ENCODE measurements at regions not wholly inside any gene's neighbourhood (a gene's known extent, or its start where the extent isn't known, plus 50 kb on each side); places are given as distances from the start of the nearest gene placed in this dataset.

DNA sequence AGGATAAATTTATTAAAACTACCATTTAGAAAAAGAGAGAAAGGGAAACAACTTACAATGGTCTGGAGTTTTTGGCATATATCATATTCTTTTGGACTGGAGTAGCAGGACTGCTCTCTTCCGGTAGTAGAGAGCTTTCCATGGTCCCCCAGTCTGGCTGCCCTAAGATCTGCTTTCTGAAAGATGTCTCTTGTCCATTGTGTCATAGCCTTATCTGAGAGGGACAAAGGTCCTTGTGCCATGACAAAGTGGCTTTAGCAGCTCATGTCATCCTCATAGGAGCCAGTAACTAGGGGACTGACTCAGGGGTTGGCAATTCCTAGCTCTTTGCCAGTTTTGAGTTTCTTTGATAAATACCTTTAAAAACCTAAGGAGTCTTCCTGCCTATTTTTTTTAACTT, 505.5 kb upstream of the ZEB2 start:
- Histone ChIP-seq H3K36me3 (ENCODE audit: control insufficient read depth, insufficient read depth, low read length) (no peaks in the 10 kb centered on the region), H3K27me3 (ENCODE audit: control insufficient read depth, insufficient read depth, low read length) (no peaks in the 10 kb centered on the region), H3K9me3 (ENCODE audit: control insufficient read depth, insufficient read depth, low read length) (no peaks in the 10 kb centered on the region), H3K4me3 (ENCODE audit: low read depth, low read length) (no peak overlapping the region), H3K4me1 (ENCODE audit: control insufficient read depth, insufficient read depth, low read length) (no peaks in the 10 kb centered on the region), H3K27ac (ENCODE audit: low read depth, low read length) (no peak overlapping the region)
- DNase-seq (ENCODE audit: low read depth in 4 of 6, low spot score in 6 of 6), result no peak
- 100% methylated on average over 1 of the region's 1 CpG for WGBS (ENCODE audit: insufficient coverage)

DNA sequence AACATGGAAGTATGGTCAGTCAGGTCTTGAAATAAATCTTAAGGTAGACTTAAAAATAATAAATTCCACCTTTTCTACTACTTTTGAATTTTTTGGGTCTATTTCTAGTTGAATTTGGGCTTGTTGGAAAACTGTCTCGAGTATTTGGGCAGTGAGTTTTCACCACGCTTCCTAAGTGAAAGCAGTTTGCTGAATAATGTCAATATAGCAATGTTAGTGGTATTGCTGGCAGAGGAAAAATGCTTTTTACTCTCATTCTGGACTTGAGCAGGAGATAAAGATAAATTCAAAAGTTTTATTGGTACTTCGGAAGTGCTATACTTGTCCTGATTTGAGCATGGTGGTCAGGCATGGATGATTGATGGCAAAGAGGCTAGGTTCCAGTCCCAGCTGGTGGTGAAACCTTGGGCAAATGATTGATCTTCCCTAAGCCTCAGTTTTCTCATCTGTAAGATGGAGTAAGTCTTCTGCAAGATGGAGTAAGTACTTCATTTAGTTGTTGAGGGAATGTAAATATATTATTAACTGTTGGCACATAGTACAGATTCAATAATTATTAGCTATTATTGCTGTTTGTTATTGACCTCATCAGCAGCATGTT, 503.5 kb upstream of the ZEB2 start:
- H3K27ac ChIP-seq (ENCODE audit: low read depth, low read length), result no peak overlapping the region

DNA sequence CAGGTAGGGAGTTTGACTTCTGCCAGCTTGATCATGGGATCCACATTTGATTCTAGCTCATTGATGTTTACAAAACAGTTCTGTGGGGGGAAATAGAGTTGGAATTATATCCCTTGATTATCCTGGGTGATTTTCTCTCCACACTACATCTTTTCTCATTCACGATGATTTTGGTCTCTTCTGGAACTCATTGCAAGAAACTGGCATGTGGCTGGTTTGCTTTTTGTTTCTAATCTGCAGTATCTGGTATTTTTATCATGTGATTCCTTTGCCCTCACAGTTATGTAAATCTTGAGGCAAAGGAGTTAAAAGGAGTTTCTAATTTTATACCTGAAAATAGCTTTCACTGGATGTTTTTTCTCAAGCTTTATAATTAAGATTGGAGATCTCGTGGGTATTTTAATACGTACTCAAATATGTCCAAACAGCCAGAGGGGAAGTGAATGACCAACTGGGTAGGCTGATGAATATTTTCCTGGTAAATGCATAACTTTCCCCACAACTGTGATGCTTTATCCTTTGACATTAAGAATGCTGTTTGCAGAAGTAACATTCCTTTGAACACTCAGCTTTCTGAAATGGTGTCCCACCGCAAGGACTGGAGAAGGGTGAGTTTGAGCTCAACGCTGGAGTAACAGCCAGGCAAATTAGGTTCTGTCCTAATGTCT, 502.9 kb upstream of the ZEB2 start:
- Histone ChIP-seq H3K36me3 (ENCODE audit: control insufficient read depth, insufficient read depth, low read length) (no peaks in the 10 kb centered on the region), H3K27ac (ENCODE audit: low read depth, low read length) (no peak overlapping the region), H3K4me3 (ENCODE audit: low read depth, low read length) (no peak overlapping the region), H3K27me3 (ENCODE audit: control insufficient read depth, insufficient read depth, low read length) (no peaks in the 10 kb centered on the region), H3K9me3 (ENCODE audit: control insufficient read depth, insufficient read depth, low read length) (no peaks in the 10 kb centered on the region), H3K4me1 (ENCODE audit: control insufficient read depth, insufficient read depth, low read length) (no peaks in the 10 kb centered on the region)
- no CpG with 5 or more reads among the region's 5 CpGs for WGBS (ENCODE audit: insufficient coverage)
- DNase-seq (ENCODE audit: low read depth in 4 of 6, low spot score in 6 of 6), result no peak

More for the DNA sequence above, 503.5 kb upstream of the ZEB2 start:
- WGBS (ENCODE audit: insufficient coverage), result 92% methylated on average over 3 of the region's 3 CpGs
- no peaks in the 10 kb centered on the region for H3K27me3 ChIP-seq (ENCODE audit: control insufficient read depth, insufficient read depth, low read length)
- H3K9me3 ChIP-seq (ENCODE audit: control insufficient read depth, insufficient read depth, low read length), result no peaks in the 10 kb centered on the region
- no peak for DNase-seq (ENCODE audit: low read depth in 4 of 6, low spot score in 6 of 6)
- no peaks in the 10 kb centered on the region for H3K36me3 ChIP-seq (ENCODE audit: control insufficient read depth, insufficient read depth, low read length)
- no peaks in the 10 kb centered on the region for H3K4me1 ChIP-seq (ENCODE audit: control insufficient read depth, insufficient read depth, low read length)
- H3K4me3 ChIP-seq (ENCODE audit: low read depth, low read length), result no peak overlapping the region

DNA sequence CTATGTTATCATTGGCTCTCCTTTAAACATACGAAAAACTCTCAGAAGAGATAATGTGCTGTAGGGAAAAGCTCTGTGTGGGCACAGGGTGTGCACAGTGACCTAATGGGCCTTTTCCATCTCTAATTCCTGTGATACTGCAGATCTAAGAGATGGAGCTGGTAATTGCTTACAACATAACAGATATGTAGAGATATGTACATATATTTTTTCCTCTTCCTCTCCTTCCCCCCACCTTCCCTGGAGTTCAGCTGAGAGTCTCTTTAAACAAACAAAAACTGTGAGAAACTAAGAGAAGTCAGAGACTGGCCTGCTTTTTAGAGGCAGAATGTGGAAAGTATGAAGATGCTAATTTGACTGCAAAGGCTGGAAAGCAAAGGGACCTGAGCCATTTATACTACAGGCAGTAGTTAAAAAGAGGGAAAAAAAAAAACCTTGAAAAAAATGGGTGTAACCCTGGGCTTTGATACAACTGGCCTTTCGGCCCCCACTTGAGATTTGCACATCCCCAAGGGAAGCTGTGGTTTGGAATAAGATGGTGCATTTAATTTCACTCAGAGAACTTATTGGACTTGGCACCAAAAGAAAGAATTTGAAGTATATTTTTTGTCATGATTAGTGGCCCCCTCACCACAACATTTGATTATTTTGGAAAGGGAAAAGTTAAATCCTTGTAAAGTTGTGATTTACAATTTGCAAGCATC, 502.2 kb upstream of the ZEB2 start:
- H3K36me3 ChIP-seq (ENCODE audit: control insufficient read depth, insufficient read depth, low read length), result no peaks in the 10 kb centered on the region
- peak in 1 of 6 donors; percentile 16 for DNase-seq (ENCODE audit: low read depth in 4 of 6, low spot score in 6 of 6)
- no peaks in the 10 kb centered on the region for H3K9me3 ChIP-seq (ENCODE audit: control insufficient read depth, insufficient read depth, low read length)
- no peak overlapping the region for H3K4me3 ChIP-seq (ENCODE audit: low read depth, low read length)
- WGBS (ENCODE audit: insufficient coverage), result no CpG with 5 or more reads among the region's 2 CpGs
- H3K27ac ChIP-seq (ENCODE audit: low read depth, low read length), result no peak overlapping the region
- H3K27me3 ChIP-seq (ENCODE audit: control insufficient read depth, insufficient read depth, low read length), result no peaks in the 10 kb centered on the region
- H3K4me1 ChIP-seq (ENCODE audit: control insufficient read depth, insufficient read depth, low read length), result no peaks in the 10 kb centered on the region

- Histone ChIP-seq H3K27me3 (ENCODE audit: control insufficient read depth, insufficient read depth, low read length) (no peaks in the 10 kb centered on the region), H3K36me3 (ENCODE audit: control insufficient read depth, insufficient read depth, low read length) (no peaks in the 10 kb centered on the region), H3K4me1 (ENCODE audit: control insufficient read depth, insufficient read depth, low read length) (no peaks in the 10 kb centered on the region), H3K9me3 (ENCODE audit: control insufficient read depth, insufficient read depth, low read length) (no peaks in the 10 kb centered on the region), H3K27ac (ENCODE audit: low read depth, low read length) (no peak overlapping the region), H3K4me3 (ENCODE audit: low read depth, low read length) (no peak overlapping the region)
- WGBS (ENCODE audit: insufficient coverage), result no CpG with 5 or more reads among the region's 3 CpGs
- no peak for DNase-seq (ENCODE audit: low read depth in 4 of 6, low spot score in 6 of 6)
These were observed 500.8 kb upstream of the ZEB2 start for GRCh38 chr2:145020694-145021093.

DNA sequence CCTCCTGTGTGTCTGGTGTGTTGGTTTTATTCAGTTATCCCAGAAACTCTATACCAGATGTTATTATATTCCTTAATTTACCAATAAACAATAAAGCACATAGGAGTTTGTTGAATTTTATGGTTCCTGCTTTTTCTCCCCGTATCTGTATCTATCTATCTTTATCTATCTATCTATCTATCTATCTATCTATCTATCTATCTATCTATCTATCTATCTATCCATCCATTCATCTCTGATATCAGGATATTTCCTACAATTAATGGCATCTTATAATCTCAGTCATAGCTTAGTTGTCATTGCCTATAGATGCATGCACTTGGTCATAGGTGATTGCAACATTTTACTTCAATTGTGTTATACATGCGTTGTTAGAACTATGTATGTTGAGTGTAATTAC, 500.2 kb upstream of the ZEB2 start:
- Histone ChIP-seq H3K36me3 (ENCODE audit: control insufficient read depth, insufficient read depth, low read length) (no peaks in the 10 kb centered on the region), H3K9me3 (ENCODE audit: control insufficient read depth, insufficient read depth, low read length) (no peaks in the 10 kb centered on the region), H3K27me3 (ENCODE audit: control insufficient read depth, insufficient read depth, low read length) (no peaks in the 10 kb centered on the region), H3K27ac (ENCODE audit: low read depth, low read length) (no peak overlapping the region), H3K4me1 (ENCODE audit: control insufficient read depth, insufficient read depth, low read length) (no peaks in the 10 kb centered on the region), H3K4me3 (ENCODE audit: low read depth, low read length) (no peak overlapping the region)
- no CpG with 5 or more reads among the region's 2 CpGs for WGBS (ENCODE audit: insufficient coverage)
- DNase-seq (ENCODE audit: low read depth in 4 of 6, low spot score in 6 of 6), result no peak

DNA sequence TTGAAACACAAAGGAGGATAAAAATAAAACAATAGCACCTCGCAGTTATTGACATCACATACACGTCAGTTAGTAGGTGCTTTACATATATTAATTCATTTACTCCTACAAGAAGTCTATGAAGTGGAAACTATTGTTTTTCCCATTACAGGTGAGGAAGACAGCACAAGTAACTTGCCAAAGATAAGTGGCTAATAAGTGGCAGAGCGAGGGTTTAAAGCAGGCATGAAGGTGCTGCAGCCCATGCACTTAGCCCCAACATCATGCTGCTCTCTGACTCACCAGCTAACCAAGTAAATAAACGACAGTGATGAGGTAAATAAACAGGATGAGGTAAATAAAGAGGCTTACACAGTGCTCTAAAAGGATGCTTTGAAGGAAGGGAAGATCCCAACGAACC, 498.6 kb upstream of the ZEB2 start:
- no CpG with 5 or more reads among the region's 5 CpGs for WGBS (ENCODE audit: insufficient coverage)
- DNase-seq (ENCODE audit: low read depth in 4 of 6, low spot score in 6 of 6), result no peak

GRCh38 chr2:145017149-145017548, 497.2 kb upstream of the ZEB2 start:
- H3K27me3 ChIP-seq (ENCODE audit: control insufficient read depth, insufficient read depth, low read length), result no peaks in the 10 kb centered on the region
- H3K27ac ChIP-seq (ENCODE audit: low read depth, low read length), result no peak overlapping the region
- no CpG with 5 or more reads among the region's 1 CpG for WGBS (ENCODE audit: insufficient coverage)
- no peaks in the 10 kb centered on the region for H3K9me3 ChIP-seq (ENCODE audit: control insufficient read depth, insufficient read depth, low read length)
- H3K36me3 ChIP-seq (ENCODE audit: control insufficient read depth, insufficient read depth, low read length), result no peaks in the 10 kb centered on the region
- H3K4me1 ChIP-seq (ENCODE audit: control insufficient read depth, insufficient read depth, low read length), result no peaks in the 10 kb centered on the region
- no peak for DNase-seq (ENCODE audit: low read depth in 4 of 6, low spot score in 6 of 6)
- no peak overlapping the region for H3K4me3 ChIP-seq (ENCODE audit: low read depth, low read length)

More for the DNA sequence above, 498.6 kb upstream of the ZEB2 start:
- H3K27me3 ChIP-seq (ENCODE audit: control insufficient read depth, insufficient read depth, low read length), result no peaks in the 10 kb centered on the region
- H3K4me3 ChIP-seq (ENCODE audit: low read depth, low read length), result no peak overlapping the region
- H3K27ac ChIP-seq (ENCODE audit: low read depth, low read length), result no peak overlapping the region
- no peaks in the 10 kb centered on the region for H3K4me1 ChIP-seq (ENCODE audit: control insufficient read depth, insufficient read depth, low read length)
- no peaks in the 10 kb centered on the region for H3K36me3 ChIP-seq (ENCODE audit: control insufficient read depth, insufficient read depth, low read length)
- no peaks in the 10 kb centered on the region for H3K9me3 ChIP-seq (ENCODE audit: control insufficient read depth, insufficient read depth, low read length)

DNA sequence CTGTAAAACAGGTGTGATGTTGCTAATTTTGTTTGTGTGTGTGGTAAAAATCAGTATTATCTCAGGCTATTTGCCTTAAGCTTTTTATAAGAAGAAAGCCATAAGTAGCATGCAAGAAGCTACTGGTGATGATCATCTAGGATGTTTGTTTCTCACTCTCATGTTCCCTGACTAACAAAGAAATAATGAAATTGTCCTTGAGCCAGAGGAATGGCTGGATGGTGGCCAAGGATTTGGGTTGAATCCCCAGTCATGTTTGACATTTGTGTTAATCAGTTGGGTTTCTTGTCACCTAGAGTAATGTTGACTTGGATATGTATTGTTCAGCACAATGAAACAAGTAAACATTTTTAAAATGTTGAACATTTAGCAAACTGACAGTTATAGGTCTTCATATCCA, 496.8 kb upstream of the ZEB2 start:
- no peak for DNase-seq (ENCODE audit: low read depth in 4 of 6, low spot score in 6 of 6)
- Histone ChIP-seq H3K27me3 (ENCODE audit: control insufficient read depth, insufficient read depth, low read length) (no peaks in the 10 kb centered on the region), H3K27ac (ENCODE audit: low read depth, low read length) (no peak overlapping the region), H3K9me3 (ENCODE audit: control insufficient read depth, insufficient read depth, low read length) (no peaks in the 10 kb centered on the region), H3K4me1 (ENCODE audit: control insufficient read depth, insufficient read depth, low read length) (no peaks in the 10 kb centered on the region), H3K36me3 (ENCODE audit: control insufficient read depth, insufficient read depth, low read length) (no peaks in the 10 kb centered on the region), H3K4me3 (ENCODE audit: low read depth, low read length) (no peak overlapping the region)

DNA sequence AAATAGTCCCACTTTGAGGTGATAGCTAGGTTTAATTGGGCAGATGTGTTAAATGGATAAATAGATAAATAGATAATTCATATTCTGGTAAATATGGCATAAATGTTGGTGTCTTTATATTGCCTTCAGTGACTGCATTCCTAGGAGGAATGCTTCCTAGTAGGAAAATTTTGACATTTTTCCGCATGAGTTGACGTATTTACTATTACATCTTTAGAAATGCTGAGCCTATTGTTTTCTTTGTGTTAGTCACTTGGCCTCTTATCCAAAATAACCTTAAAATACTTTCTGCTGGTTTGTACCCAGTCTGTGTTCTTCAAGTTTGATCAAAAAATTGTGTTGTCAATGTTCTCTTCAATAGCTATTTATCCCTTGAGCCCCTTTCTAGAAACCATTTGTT, 495.6 kb upstream of the ZEB2 start:
- no peak for DNase-seq (ENCODE audit: low read depth in 4 of 6, low spot score in 6 of 6)
- Histone ChIP-seq H3K9me3 (ENCODE audit: control insufficient read depth, insufficient read depth, low read length) (no peaks in the 10 kb centered on the region), H3K4me3 (ENCODE audit: low read depth, low read length) (no peak overlapping the region), H3K27me3 (ENCODE audit: control insufficient read depth, insufficient read depth, low read length) (no peaks in the 10 kb centered on the region), H3K27ac (ENCODE audit: low read depth, low read length) (no peak overlapping the region), H3K36me3 (ENCODE audit: control insufficient read depth, insufficient read depth, low read length) (no peaks in the 10 kb centered on the region), H3K4me1 (ENCODE audit: control insufficient read depth, insufficient read depth, low read length) (no peaks in the 10 kb centered on the region)
- no CpG with 5 or more reads among the region's 2 CpGs for WGBS (ENCODE audit: insufficient coverage)
